ENCODE measurements at regions not wholly inside any gene's neighbourhood (a gene's known extent, or its start where the extent isn't known, plus 50 kb on each side); places are given as distances from the start of the nearest gene placed in this dataset.

DNA sequence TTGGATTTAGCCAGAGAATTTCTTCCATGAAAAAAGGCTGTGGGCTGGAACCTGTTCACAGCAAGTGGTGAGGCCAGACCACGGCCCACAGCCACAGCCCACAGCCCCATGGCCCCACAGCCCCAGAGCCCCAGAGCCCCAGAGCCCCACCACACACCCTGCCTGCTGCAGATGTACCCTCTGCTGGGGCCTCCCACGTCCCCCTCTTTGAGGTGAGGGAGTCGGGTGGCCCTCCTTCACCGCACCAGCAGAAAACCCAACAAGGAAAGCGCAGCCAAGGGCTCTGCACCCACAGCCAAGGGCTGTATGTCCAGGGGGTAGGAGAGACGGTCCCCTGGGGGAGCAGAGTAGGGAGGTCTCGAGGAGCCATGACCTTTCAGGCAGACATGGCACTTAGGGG, 327.5 kb upstream of the DIO3 start:
- no peak for DNase-seq

DNA sequence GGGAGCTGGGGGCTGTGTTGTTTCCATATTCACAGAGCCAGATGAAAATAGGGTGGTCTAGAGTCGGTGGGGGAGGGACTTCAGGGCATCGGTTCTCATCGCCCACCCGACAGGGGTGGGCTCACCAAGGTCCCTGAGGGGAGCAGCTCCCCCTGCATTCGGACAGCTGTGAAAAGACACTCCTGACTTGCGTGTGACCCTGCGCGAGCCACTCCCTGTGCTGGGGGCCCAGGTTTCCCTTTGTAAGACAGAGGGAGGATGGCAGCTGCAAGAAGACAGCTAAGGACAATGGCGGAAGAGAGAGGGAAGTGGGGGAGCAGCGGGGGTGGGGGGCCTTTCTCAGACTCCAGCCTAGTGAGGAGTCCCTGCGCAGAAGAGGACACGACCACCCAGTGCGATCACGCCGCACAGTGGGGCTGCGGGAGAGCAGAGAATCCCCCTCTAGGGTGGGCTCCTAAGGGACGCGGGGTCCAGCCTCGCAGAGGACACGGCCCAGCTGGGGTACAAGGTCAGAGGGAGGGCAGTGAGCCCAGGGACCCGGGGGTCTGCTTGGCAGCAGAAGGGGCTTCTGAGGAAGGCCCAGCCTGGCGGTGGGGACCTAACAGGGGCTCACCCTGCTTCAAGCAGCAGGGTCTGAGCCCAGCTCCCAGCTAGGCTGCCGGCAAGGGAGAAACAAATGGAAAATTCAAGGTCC, 326.9 kb upstream of the DIO3 start:
- DNase-seq = no peak

DNA sequence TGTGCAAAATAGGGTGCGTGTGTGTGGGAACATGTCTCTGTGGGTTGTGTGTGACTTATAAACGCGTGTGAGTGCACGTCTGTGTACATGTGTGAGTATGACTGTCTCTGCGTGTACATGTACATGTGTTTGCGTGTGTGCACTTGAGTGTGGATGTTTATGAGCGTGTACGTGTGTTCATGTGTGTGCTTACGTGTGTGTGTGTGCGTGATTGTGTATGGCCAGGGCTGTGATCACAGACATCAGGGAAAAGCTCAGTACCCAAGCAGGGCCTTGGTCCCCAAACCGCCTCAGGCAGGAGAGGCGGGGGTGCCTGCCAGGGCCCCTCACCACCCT, 326.3 kb upstream of the DIO3 start:
- DNase-seq = no peak

DNA sequence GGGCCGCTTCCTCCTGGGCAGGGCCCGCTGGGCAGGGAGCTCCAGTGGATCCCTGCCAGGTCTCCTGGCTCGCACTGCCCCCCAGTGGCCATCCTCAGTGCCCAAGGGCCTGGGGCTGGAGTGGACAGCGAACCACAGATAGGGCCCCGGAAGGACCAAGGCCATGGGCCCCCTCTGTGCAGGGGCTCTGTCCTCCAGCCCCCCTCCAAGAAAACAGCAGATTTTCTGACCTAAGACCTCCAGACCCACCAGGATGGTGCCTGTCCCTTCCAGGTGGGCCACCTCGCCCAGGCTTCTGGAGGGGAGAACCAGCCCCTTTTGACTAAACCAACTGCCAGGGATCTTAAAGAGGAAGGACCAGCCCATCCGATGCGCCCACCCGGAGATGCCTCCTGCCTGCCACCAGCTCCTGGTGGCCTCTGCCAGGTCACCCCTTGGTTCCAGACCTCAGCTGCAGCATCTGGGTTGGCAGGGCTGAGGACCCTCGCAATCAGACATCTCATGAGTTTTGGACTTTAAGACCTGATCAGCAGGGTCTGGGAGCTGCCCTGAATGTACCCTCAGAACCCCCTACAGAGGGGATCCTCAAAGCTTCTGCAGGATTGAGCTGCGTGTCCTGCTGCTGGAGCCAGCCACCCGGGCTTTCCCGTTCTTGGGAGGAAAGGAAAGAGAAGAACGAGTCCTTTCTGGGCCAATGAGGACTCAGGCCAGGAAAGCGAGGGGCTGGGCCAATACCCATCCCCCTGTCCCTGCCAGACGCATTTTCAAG, 325.8 kb upstream of the DIO3 start:
- peak; percentile 29 for DNase-seq

DNA sequence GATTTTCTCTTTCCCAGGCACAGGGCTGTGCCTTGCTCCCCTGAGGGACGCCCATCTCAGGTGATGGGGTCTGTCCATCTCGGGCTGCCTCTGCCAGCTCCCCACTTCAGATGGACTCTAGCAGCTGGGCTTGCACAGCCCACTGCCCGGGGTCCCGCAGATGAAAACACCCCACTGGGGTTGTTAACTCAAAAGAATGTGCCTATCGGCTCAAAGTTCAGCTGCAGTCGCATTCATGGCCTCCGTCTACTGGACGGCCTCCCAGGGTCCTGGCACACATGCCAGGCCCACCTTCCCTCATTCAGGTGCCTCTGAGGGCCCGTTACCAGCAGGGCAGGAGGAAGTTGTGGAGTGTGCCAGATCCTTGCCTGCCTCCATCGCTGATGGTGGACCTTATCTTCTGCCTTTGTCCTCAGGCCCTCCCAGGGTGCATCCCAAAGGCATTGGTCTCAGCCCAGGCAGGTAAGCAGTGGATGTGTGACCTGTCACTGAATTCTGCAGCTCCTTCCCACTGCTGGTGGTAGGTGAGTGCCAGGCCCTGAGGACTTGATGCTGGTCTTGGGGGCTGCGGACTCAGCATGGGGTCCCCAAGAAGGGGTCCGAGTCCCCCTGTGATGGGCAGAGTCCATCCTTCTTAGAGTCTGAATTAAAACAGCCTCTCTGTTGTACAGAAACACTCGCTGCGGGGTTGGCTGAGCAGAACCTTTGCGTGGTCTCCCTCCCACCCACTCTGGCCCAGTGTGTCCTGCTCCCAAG, 324.6 kb upstream of the DIO3 start:
- DNase-seq = no peak

DNA sequence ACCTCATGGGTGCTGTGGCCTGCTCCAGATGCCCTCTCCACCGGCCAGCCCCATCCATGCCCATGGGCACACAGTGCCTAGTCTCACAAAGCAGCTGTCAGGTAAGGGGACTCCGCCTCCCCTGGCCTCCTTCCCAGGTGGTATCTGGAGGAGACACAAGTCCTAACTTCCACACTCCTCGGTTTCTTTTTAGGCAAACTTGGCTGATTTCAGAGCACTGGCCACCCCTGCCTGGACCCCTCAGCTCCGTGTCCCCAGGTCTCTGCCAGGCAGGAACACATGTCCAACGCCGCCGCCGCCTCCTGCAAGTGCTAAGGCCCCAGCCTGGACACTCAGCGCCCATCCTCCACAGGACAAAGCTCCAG, 324.1 kb upstream of the DIO3 start:
- no peak for DNase-seq

DNA sequence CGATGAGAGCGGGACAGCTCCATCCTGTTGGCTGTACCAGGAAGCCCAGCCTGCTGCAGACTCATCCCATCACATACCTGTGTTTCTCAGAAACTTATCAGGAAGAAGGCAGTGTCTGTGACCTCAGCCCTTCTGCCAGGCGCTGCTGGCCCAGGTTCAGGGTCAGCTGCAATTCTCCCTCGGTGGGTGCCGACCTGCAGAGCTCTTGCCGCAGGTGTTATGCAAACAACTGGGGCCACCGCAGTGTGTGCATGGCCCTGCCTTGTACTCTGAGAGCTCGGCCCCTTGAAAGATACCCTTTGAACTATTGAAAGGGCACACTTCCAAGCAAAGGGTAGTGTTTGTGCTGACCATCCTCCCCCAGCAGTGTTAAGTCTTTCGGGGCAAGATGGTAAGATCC, 322.2 kb upstream of the DIO3 start:
- no peak for DNase-seq

DNA sequence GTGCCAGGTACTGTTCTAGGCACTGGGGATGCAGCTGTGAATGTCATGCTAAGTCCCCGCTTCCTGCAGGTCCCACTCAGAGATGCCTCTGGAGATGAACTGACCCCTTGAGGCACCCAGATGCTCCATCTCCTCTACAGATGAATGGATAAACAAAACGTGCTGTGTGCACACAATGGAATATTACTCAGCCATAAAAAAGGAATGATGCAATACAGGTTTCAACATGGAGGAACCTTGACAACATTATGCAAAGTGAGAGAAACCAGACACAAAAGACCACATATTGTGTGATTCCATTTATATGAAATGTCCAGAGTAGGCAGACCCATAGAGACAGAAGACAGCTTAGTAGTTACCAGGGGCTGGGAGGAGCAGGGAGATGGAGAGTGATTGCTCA, 320.1 kb upstream of the DIO3 start:
- DNase-seq = no peak

DNA sequence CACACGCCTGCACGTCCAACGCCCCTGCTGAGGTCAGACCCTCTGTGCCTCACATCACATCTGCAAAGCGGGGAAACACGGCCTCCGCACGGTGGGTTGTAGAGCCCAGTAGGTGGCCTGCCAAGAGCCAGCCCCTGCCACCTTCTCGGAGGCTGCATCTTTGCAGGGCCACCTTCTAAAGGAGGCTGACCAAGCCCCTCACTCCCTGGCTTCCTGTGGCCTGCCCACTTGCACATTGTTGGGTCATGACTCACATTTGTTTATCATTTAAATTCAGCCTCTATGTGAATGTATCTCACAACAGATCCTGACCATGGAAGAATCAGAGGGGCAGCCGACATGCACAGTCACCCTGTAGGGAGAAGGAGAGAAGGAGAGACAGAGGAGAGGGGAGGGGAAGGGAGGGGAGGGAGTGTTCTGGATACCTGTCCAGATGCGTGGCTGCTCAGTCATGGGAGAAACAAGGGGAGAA, 319.5 kb upstream of the DIO3 start:
- DNase-seq = no peak

DNA sequence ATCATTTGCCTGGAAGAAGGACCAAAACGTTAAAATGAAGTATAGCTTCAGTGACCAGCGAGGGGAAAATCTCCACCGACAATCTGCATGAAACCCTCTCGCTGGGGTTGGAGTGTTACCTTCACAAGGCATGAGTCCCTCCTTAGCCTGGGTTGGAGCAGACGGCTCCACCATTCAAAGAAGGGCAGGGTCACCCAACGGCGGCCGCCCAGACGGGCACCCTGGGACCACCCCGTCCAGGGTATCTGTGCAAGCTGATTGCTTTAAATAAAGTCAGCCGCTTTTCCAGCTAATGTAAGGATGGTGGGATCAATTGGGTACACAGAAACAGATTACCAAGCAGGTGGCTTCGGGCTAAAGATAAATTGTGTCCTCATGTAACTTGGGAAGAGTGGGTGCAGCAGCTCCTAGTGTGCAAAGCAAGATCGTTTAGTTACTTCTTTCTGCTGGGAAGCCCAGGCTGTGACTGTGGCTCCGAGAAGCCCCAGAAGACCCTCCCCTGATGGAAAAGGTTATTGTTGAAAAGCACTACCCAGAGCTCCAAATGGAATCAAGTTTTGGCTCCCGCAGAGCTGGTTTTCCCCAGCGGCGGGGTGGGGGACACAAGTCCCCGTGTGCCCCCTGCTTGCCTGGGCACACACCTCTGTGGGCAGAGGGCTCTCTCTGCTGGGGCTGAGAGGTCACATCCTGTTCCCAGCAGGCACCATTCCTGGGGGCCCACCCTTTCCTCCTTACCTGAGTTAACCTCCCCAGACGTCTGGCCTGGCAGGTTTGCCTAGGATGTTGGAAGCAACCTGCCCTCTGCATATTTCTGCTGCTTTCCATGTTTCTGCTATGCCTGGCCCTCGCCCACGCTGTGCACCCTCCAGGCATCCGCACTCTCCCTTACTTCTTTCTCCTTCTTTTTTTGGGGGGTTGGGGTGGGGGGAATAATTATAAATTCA, 318.6 kb upstream of the DIO3 start:
- DNase-seq = no peak

DNA sequence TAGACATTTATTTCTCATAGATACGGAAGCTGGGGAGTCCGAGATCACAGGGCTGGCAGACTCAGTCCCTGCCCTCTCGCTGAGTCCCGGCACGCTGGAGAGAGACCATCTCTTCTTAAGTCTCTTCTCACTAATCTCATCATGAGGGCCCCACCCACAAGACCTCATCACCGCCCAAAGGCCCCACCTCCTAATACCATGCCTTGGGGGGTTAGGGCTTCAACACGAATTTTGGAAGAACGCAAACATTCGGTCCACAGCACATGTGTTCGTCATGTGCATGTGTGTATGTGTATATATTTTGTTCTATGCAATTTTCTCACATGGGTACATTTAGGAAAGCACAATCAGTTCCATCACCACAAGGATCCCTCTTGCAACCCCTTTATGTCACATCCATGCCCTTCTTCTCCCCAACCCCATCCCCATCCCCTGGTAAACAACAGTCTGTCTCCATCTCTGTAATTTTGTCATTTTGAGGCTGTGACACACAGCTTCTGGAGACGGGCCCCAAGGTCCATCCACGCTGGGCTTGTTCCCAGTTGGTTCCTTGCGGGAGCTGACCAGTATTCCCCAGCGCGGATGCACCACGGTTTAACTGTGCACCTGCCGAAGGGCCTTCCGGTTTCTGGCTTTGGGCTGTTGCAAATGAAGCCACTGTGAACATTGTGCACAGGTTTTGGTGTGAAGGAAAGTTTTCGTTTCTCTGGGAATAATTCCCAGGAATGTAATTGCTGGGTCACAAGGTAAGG, 317.5 kb upstream of the DIO3 start:
- DNase-seq = no peak

DNA sequence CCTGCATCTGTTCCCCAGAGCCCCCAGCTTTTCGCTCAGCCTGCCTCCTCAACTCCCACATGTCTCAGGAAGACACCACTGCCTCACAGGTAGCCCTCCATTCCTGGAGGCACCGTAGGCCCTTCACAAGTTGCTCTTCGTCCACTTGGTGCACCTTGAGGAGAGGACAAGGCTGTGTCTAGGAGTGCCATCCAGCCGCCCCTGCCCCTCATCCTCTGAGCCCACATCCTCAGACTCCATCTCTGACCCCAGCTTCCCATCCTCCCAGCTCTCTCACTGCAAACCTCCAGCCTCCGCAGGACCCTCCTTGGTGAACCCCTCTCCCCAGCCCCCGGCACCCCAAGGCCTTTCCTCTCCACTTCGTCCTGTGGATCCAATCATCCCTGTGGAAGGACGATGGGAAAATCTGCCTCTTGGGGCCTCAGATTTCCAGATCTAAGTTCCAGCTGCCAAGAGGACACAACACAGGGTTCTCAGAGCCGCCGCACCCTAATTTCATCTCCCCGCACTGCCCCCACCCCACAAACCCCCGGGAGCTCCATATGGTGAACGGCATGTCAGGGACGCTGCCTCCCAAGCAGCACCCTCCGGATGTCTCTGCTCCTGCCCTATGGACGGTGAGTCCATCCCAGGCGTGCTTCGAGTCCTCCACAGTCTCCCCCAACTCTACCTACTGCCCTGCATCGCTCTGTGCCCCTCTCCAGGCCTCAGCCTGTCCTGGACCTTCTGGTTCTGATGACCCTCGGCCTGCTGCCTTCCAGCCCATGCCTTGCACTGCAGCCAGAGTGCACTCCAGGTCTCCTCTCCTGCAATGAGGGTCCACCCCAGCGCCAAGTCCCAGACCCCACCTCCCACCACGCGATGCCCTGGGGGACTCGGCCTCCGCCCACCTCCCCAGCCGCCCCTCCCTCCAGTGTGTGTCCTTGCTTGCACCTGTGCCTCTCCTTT, 314.1 kb upstream of the DIO3 start:
- no peak for DNase-seq

DNA sequence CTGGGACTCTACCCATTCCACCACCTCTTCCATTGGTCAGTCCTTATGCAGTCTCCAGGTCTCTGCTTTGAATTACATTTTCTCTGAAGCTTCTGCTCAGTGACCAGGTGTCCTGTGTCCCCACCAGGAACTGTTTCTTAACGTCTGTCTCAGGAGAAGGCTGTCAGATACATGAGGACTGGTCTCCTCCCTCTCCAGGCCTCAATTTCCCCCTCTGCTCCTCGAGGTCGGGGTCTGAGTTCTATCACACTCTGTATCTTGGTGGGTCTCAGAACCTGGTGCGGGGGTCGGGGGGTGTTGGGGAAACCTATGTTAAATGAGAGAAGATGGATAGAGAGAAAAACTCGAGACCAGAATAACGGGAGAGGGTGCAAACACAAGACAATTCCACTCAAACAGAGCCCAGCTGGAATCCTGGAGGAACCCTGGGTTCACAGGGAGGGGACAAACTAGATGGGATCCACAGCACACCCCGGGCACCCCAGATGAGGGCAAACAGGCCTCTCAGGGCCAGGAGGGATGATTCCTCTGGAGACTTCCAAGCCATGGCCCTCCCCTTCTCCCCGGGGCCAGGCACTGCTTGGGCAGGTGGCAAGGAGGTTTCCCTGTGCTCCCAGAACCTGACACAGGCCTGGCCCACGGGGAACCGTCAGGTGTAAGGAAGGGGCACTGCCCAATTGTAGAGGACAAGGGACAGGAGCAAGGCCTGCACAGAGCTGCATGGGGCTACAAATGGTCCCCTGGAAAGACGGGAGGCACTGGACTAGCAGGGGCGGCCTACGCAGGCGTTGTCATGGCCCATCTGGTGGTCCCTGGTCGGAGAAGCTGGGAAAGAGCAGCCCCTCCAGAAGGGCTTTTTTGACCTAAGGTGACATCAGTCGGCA, 313.2 kb upstream of the DIO3 start:
- DNase-seq = no peak

DNA sequence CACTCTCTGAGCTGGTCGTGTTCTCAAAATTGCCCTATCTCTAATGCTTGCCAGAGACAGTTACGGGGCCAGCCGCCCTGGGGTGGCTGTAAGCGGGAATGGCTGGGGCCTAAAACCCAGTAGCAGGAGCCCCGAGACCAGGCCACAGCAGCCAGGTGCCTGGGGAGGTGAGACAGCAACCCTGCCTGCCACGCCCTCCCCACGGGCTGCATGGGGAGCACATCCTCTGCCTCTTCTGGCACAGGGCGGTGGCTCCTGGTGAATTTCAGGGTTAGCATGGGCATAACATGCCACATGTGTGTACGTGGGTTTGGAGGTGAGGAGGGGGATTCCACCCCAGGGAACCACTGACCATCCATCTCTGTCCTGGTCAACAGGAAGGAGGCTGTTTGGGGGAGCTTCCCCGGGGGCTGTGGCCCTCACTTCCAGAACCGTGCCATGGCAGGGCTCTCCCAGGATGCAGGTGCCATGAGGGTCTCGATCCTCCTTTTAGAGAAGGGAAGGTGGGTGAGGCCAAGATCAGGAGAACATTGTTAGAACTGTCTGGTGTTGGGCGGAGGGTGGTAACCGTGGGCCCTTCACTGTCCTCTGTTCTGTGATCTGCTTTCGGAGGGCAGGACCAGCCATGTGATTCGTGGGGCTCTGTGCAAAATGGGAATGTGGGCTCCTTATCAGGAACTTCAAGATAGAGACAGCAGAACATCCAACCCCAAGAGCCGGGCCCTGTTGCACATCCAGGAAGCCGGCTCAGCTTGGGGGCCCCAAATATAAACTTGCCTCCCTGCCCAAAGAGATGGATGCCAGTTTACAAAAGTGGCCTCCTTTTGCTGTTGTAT, 312.2 kb upstream of the DIO3 start:
- DNase-seq = no peak

DNA sequence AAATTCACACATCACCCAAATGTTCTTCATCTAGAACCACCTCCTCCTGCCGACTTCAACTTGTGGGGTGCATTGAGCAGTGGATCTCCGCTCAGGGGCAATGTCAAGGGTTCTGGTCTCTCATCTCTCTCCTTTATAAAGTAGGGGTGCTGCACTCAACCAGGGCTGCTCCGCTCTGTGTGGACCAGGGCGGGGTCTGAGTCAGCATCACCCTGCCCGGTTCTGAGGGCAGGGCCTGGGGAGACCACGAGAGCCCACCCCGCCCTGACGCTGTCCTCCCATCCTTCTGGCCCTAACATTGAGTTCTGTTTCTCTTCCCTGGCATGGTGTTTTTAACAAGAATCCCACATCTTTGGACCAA, 311.6 kb upstream of the DIO3 start:
- no peak for DNase-seq

DNA sequence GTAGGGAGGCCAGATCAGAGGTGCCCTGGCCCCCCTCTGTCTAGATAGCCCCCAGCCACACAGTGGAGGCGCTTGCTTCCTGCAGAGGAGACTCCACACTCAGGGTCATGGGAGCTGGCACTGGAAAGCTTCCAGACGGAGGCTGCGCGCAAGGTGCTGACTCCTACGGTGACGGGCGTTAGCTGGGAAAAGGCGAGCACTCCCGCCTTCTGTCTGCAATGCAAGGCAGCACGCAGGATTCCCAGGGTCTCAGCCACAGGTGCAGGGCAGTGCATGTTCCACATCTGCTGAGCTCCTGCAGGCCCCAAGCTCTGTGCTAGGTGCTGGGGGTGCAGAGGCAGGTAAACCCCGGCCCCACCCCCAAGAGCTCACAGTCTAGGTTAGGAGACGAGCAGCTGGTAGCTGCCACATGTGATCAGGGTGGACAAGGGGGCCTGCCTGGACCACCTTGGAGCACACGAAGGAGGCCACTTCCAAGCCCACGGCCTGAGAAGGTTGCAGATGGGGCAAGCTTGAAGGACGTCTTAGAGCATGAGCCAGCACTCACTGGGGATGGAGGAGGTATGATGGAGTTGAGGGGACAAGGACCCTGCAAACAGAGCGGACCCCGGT, 310.9 kb upstream of the DIO3 start:
- DNase-seq = no peak

DNA sequence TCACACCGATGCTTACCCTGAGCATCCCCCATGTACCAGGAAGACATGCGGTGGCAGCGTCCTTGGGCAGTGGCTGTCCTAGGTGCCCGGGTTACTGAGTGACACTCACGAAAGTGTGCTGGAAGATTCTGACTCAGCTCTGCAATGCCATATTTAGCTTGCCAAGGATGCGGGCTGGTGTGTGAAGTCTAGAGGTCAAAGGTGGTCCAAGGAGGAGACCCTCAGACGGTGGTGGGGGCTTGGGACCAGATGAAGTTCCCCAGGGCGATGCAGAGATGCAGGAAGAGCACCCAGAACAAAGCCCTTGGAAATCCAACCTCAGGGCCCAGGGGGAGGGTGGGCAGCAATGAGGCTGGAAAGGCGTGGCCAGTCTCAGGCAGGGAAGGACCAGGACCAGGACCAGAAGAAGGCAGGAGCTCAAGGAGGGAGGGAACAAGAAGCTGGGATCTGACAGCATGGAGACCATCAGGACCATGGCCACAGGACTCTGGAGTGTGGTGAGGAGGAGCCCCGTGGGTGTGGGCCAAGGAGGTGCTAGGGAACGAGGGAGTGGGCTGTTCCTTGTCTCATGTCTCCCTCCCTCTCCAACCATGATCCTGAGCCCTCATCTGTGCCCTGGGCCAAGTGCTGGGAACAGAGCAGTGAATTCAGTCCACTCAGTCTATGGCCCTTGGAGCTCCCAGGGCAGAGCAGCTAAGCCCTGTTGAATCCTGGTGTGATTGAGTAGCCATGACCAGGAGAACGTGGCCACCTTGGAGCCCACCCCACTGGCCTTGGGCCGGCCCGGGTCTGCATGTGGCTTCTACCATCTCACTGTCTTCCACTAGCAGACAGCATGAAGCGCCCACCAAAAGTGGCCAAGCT, 310.1 kb upstream of the DIO3 start:
- no peak for DNase-seq

Measured in fibroblast of skin of right quadriceps (primary cell).